ENCODE measurements at regions not wholly inside any gene's neighbourhood (a gene's known extent, or its start where the extent isn't known, plus 50 kb on each side); places are given as distances from the start of the nearest gene placed in this dataset.

DNA sequence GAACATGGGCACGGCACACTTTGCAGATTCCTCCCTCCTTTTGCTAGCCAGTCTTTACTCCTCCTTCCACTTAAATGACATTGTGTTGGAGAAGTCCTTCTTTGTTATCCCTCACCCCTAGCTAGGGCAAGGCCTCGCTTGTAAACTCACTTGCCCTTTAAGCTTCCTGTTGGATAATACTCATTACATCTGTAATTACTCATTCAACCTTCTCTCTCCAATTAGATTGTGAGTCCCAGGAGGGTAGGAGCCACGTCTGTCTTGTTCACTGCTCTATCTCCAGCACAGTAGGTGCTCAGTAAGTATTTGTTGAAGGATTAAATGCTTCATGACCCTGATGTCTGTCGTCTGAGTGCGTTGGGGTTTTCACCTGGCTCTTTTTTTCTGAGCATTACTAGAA is 98.7 kb upstream of the USP24 start:
- no peaks in the 10 kb centered on the region for H3K36me3 Mint-ChIP-seq (ENCODE audit: low read depth)
- no peaks in the 10 kb centered on the region for H3K9me3 Mint-ChIP-seq
- H3K27me3 Mint-ChIP-seq (ENCODE audit: insufficient read depth) = no peaks in the 10 kb centered on the region; the same call in none of the 2 replicates
- peaks cover 48% of the 10 kb centered on the region for H3K4me1 Mint-ChIP-seq (ENCODE audit: low read depth)
- TF ChIP-seq, protein P1, sequence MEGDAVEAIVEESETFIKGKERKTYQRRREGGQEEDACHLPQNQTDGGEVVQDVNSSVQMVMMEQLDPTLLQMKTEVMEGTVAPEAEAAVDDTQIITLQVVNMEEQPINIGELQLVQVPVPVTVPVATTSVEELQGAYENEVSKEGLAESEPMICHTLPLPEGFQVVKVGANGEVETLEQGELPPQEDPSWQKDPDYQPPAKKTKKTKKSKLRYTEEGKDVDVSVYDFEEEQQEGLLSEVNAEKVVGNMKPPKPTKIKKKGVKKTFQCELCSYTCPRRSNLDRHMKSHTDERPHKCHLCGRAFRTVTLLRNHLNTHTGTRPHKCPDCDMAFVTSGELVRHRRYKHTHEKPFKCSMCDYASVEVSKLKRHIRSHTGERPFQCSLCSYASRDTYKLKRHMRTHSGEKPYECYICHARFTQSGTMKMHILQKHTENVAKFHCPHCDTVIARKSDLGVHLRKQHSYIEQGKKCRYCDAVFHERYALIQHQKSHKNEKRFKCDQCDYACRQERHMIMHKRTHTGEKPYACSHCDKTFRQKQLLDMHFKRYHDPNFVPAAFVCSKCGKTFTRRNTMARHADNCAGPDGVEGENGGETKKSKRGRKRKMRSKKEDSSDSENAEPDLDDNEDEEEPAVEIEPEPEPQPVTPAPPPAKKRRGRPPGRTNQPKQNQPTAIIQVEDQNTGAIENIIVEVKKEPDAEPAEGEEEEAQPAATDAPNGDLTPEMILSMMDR (IDR thresholded peaks at IDR 0.05) = no peak
- no peak overlapping the region for H3K27ac Mint-ChIP-seq
- DNase-seq = no peak
- H3K4me3 Mint-ChIP-seq = no peak overlapping the region

DNA sequence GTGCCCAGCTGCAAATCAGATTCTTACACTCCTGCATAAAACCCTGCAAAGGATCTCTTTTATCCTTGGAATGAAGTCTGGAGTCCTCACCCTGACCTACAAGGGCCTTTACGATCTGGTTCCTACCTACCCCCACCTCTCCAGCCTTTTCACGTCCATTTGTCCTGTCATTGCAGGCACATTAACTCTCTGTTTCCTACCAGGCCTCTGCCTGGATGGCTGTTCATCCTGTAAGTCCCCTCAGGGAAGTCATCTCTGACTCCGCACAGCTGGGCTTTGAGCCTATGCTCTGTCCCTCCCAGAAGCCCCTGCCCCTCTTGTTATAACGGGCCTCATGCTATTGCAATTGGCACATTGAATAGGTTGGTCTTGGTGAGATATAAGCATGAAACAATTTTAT is 96.8 kb upstream of the USP24 start:
- H3K4me3 Mint-ChIP-seq = no peak overlapping the region
- no peaks in the 10 kb centered on the region for H3K36me3 Mint-ChIP-seq (ENCODE audit: low read depth)
- peaks cover 3% of the 10 kb centered on the region; the same call in 1 of the 2 replicates for H3K27me3 Mint-ChIP-seq (ENCODE audit: insufficient read depth)
- H3K27ac Mint-ChIP-seq = peak overlapping the region; percentile 97
- H3K9me3 Mint-ChIP-seq = no peaks in the 10 kb centered on the region
- peaks cover 51% of the 10 kb centered on the region for H3K4me1 Mint-ChIP-seq (ENCODE audit: low read depth)
- TF ChIP-seq, protein P1 (IDR thresholded peaks at IDR 0.05) = no peak
- DNase-seq = no peak

DNA sequence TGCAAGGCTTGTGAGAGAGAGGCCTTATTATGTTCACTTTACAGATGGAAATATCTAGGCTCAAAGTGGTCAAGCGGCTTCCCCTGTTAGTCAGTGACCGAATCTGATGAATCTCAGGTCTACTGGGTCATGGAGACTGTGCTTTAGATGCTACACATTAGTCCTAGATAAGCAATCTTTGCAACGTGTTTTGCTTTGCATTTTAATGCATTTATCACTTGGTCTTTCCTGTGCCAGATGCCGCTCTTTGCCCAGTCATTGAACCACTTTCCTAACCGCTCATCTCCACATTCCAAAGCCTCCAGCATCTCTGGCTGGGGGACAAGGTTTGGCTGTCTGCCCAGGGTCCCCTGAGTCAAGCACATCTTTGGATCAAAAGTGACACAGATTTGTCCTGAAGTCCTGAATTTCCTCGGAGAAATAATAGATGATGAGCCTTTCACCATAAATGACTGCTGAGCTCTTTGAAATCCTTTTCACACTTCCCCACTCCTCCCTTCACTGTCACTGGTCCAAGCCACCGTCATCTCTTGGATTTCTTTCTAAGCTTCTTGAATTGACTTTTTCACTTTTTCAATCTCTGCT is 96.0 kb upstream of the USP24 start:
- no peaks in the 10 kb centered on the region for H3K9me3 Mint-ChIP-seq
- H3K27me3 Mint-ChIP-seq (ENCODE audit: insufficient read depth) = peaks cover 3% of the 10 kb centered on the region; the same call in 1 of the 2 replicates
- H3K4me1 Mint-ChIP-seq (ENCODE audit: low read depth) = peaks cover 51% of the 10 kb centered on the region
- TF ChIP-seq, protein P1 (IDR thresholded peaks at IDR 0.05) = no peak
- DNase-seq = peak; percentile 68
- peak overlapping the region; percentile 97 for H3K27ac Mint-ChIP-seq
- H3K36me3 Mint-ChIP-seq (ENCODE audit: low read depth) = no peaks in the 10 kb centered on the region
- H3K4me3 Mint-ChIP-seq = peak overlapping the region; percentile 82

DNA sequence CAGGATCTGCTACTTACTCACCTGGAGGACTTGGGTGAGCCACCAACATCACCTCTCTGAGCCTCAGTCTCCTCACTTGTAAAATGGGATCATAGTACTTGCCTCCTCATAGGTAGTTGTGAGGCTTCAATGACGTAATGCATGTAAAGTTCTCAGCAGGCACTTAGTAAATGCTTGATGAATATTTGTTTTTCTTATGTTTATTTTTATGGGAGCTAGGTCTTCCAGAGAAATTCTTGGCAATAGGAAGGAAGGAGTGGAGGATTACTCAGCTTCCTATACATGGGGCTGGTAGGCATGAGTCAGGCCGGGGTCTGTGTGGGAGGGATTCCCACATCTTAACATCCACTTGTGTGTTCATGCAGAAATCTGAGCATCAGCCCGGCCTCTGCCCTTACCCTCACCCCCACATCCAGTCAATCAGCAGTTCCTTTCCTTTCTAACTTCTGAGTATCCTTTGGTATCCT is 95.4 kb upstream of the USP24 start:
- H3K27ac Mint-ChIP-seq = peak overlapping the region; percentile 97
- H3K9me3 Mint-ChIP-seq = no peaks in the 10 kb centered on the region
- DNase-seq = peak; percentile 94
- H3K4me1 Mint-ChIP-seq (ENCODE audit: low read depth) = peaks cover 57% of the 10 kb centered on the region
- H3K4me3 Mint-ChIP-seq = peak overlapping the region; percentile 82
- TF ChIP-seq, protein P1 (IDR thresholded peaks at IDR 0.05) = no peak
- no peaks in the 10 kb centered on the region for H3K36me3 Mint-ChIP-seq (ENCODE audit: low read depth)
- peaks cover 3% of the 10 kb centered on the region; the same call in 1 of the 2 replicates for H3K27me3 Mint-ChIP-seq (ENCODE audit: insufficient read depth)

DNA sequence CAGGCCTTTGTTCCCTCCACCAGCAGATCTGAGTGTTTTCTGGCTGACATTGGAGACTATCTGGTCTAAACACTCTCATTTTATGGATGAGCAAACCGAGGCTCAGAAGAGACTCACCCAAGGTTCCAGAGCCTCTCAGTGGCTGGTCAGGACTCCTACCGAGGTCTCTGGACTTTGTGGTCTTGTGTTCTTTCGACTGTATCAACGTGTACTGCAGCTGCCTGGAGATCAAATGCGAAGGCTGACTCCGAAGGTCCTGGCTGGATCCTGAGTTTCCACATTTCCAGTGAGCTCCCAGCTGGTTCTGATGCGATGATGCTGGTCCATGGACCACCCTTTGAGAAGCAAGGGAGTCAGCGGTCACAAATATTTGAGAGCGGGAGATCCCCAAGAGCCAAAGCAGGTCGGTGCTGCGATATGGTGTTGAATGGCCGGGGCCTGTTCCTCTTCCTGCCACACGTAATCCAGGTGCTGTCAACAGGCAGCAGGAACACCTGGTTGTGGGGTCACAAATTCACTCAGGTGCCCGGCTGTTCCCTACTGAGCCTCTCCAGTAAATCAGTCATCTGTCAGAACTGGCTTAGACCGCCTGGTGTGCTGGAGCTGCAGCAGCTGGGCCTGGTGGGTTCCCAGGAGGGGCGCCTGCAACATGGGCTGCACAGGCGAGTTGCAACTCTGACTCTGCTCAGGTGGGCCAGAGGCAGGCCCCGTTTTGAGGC is 94.8 kb upstream of the USP24 start:
- Mint-ChIP-seq H3K4me3 (no peak overlapping the region), H3K27me3 (ENCODE audit: insufficient read depth) (peaks cover 3% of the 10 kb centered on the region; the same call in 1 of the 2 replicates)
- TF ChIP-seq, protein P1 (IDR thresholded peaks at IDR 0.05) = no peak

More for the DNA sequence above, 94.8 kb upstream of the USP24 start:
- Mint-ChIP-seq H3K9me3 (no peaks in the 10 kb centered on the region), H3K4me1 (ENCODE audit: low read depth) (peaks cover 61% of the 10 kb centered on the region), H3K36me3 (ENCODE audit: low read depth) (no peaks in the 10 kb centered on the region), H3K27ac (peak overlapping the region; percentile 97)
- no peak for DNase-seq
